ENCODE measurements at regions not wholly inside any gene's neighbourhood (a gene's known extent, or its start where the extent isn't known, plus 50 kb on each side); places are given as distances from the start of the nearest gene placed in this dataset.
"Not testable (repeated sequence)": the region's sequence is repeated elsewhere in the genome, so short reads cannot be mapped to it uniquely, and the experiment has no call there.

DNA sequence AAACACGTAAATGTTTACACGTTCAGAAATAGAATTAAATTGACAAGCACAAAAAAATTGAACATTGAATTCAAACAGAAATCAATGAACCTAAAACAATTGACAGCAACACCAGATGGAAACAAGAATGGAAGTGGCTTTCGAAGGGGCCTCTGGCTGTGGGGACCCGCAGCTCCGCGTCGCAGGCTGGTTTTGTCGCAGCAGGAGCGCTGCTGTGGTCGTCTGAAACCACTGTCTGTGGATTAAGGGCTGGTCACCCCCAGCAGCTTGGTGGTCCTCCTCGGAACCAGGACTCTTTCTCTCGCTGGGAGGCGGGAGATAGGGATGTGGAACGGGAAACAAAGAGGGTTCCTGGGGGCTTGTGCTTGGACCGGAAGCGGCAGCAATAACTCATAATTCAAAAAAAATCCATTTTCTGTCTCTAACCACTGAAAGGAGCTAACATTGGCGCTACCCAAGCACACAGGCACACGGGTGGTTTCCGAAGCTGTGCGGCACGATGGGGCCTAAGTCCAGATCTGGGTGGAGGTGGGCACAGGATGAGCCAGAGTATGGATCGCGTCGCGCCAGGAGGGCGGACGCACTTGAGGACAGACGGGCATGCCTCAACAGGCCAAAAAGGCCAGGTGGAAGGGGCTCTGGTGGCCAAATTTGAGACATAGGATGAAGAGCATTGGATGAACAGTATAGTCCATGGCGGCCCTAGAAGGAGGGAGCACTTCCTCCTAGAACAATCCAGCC is 346.0 kb downstream of the CNTNAP3B start:
- CTCF ChIA-PET; H3K4me3 ChIP-seq (ENCODE audit: control insufficient read depth in 1 of 7, extremely low read depth in 1 of 7, insufficient read depth in 4 of 7, low read depth in 2 of 7, low read length in 6 of 7); H3K27ac ChIP-seq (ENCODE audit: insufficient read depth in 1 of 2, low read depth in 1 of 2, low read length in 2 of 2, poor library complexity in 1 of 2, severe bottlenecking in 2 of 2); H3K27me3 ChIP-seq (replicated peaks in 2 of 5; ENCODE audit: control insufficient read depth in 4 of 5, insufficient read depth in 5 of 5, low read length in 4 of 5); H3K9me3 ChIP-seq (ENCODE audit: control extremely low read depth in 1 of 5, control insufficient read depth in 4 of 5, insufficient read depth in 2 of 5, low read depth in 1 of 5, low read length in 4 of 5); DNase-seq; H3K36me3 ChIP-seq (ENCODE audit: control insufficient read depth in 4 of 4, insufficient read depth in 4 of 4, low read length in 3 of 4); H3K4me1 ChIP-seq (ENCODE audit: control extremely low read depth in 1 of 4, control insufficient read depth in 4 of 4, insufficient read depth in 4 of 4, low read length in 3 of 4); POLR2A ChIA-PET: not testable (repeated sequence)
- WGBS (ENCODE audit: insufficient coverage): no CpG with 5 or more reads among the region's 29 CpGs

DNA sequence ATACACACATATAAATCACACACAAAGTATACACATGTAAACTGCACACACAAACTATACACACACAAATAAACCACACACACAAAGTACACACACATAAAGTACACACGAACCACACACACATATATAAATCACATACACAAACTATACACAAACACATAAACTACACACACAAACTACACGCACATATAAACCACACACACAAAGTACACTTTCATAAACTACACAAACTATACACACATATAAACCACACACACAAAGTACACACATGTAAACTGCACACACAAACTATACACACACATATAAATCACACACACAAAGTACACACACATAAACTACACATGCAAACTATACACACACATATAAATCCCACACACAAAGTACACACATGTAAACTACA is 347.3 kb downstream of the CNTNAP3B start:
- H3K9me3 ChIP-seq (ENCODE audit: control extremely low read depth in 1 of 5, control insufficient read depth in 4 of 5, insufficient read depth in 2 of 5, low read depth in 1 of 5, low read length in 4 of 5); CTCF ChIA-PET; H3K36me3 ChIP-seq (ENCODE audit: control insufficient read depth in 4 of 4, insufficient read depth in 4 of 4, low read length in 3 of 4); POLR2A ChIA-PET; H3K27ac ChIP-seq (ENCODE audit: insufficient read depth in 1 of 2, low read depth in 1 of 2, low read length in 2 of 2, poor library complexity in 1 of 2, severe bottlenecking in 2 of 2); H3K4me3 ChIP-seq (ENCODE audit: control insufficient read depth in 1 of 7, extremely low read depth in 1 of 7, insufficient read depth in 4 of 7, low read depth in 2 of 7, low read length in 6 of 7); H3K27me3 ChIP-seq (replicated peaks in 2 of 5; ENCODE audit: control insufficient read depth in 4 of 5, insufficient read depth in 5 of 5, low read length in 4 of 5); H3K4me1 ChIP-seq (ENCODE audit: control extremely low read depth in 1 of 4, control insufficient read depth in 4 of 4, insufficient read depth in 4 of 4, low read length in 3 of 4): not testable (repeated sequence)
- 100% methylated on average over 1 of the region's 2 CpGs for WGBS (ENCODE audit: insufficient coverage)
- peak in 1 of 3 donors; percentile 20 for DNase-seq

DNA sequence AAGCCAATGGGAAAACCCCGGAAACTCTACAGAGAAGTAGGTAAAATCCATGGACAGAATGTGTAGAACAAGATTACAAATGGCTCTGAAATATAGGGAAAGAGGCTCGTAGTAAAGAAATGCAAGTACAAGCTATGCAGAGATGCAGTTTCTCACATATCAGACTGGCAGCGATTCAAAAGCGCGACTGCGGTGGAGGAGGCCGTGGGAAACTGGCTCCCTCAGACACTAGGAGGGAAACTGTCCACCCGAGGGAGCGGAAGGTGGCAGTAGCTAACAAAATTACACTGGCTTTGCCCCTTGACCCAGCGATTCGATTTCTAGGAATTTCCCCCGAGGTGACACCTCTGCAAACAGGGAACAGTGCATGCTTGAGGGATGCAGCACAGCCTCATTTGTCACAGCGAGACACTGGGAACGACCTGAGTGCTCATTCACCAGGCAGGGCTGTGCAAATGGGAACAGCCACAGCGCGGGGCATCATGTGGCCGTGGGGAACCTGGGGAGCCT is 349.3 kb downstream of the CNTNAP3B start:
- H3K36me3 ChIP-seq (ENCODE audit: control insufficient read depth in 4 of 4, insufficient read depth in 4 of 4, low read length in 3 of 4); H3K27me3 ChIP-seq (replicated peaks in 2 of 5; ENCODE audit: control insufficient read depth in 4 of 5, insufficient read depth in 5 of 5, low read length in 4 of 5); H3K27ac ChIP-seq (ENCODE audit: insufficient read depth in 1 of 2, low read depth in 1 of 2, low read length in 2 of 2, poor library complexity in 1 of 2, severe bottlenecking in 2 of 2); H3K4me1 ChIP-seq (ENCODE audit: control extremely low read depth in 1 of 4, control insufficient read depth in 4 of 4, insufficient read depth in 4 of 4, low read length in 3 of 4); H3K9me3 ChIP-seq (ENCODE audit: control extremely low read depth in 1 of 5, control insufficient read depth in 4 of 5, insufficient read depth in 2 of 5, low read depth in 1 of 5, low read length in 4 of 5); DNase-seq; CTCF ChIA-PET; POLR2A ChIA-PET; H3K4me3 ChIP-seq (ENCODE audit: control insufficient read depth in 1 of 7, extremely low read depth in 1 of 7, insufficient read depth in 4 of 7, low read depth in 2 of 7, low read length in 6 of 7): not testable (repeated sequence)
- WGBS (ENCODE audit: insufficient coverage): no CpG with 5 or more reads among the region's 17 CpGs

DNA sequence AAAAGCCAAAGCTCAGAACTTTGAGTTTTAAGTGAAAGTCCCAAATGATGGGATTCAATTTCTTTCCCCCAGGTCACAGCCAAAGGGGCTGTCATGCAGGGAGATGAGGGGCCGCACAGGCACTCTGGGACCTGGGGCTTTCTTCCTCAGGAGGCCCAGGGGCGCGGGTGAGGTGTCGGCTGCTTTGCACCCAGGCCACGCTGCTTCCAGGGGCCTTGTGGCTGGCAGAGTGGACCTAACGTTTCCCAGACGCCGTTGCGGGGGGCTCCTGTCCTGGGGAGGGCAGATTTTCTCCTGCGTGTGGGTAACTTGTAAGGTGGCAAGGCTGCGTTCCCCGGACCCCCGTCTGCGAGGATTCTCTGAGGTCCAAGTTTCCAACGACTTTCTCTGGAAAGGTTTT is 350.0 kb downstream of the CNTNAP3B start:
- H3K4me3 ChIP-seq (ENCODE audit: control insufficient read depth in 1 of 7, extremely low read depth in 1 of 7, insufficient read depth in 4 of 7, low read depth in 2 of 7, low read length in 6 of 7); DNase-seq; H3K36me3 ChIP-seq (ENCODE audit: control insufficient read depth in 4 of 4, insufficient read depth in 4 of 4, low read length in 3 of 4); CTCF ChIA-PET; H3K27me3 ChIP-seq (replicated peaks in 2 of 5; ENCODE audit: control insufficient read depth in 4 of 5, insufficient read depth in 5 of 5, low read length in 4 of 5); H3K9me3 ChIP-seq (ENCODE audit: control extremely low read depth in 1 of 5, control insufficient read depth in 4 of 5, insufficient read depth in 2 of 5, low read depth in 1 of 5, low read length in 4 of 5); H3K4me1 ChIP-seq (ENCODE audit: control extremely low read depth in 1 of 4, control insufficient read depth in 4 of 4, insufficient read depth in 4 of 4, low read length in 3 of 4); POLR2A ChIA-PET; H3K27ac ChIP-seq (ENCODE audit: insufficient read depth in 1 of 2, low read depth in 1 of 2, low read length in 2 of 2, poor library complexity in 1 of 2, severe bottlenecking in 2 of 2): not testable (repeated sequence)
- WGBS (ENCODE audit: insufficient coverage): 100% methylated on average over 6 of the region's 15 CpGs

DNA sequence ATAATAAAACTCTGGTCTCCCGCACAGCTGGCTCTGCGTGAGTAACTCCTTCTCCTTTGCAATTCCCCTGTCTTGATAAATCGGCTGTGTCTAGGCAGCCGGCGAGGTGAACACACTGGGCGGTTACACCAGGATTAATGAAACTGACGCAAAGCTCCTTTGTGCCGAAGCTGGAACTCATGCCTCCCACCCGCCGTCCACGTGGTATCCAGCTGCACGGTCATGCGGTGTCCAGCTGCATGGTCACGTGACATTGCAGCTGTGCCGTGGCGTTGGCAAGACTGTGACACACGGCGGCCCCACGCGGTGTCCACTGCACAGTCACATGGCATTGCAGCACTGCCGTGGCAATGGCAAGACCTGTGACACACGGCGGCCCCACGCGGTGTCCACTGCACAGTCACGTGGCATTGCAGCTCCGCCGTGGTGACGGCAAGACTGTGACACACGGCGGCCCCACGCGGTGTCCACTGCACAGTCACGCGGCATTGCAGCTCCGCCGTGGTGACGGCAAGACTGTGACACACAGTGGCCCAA is 350.6 kb downstream of the CNTNAP3B start:
- CTCF ChIA-PET; H3K9me3 ChIP-seq (ENCODE audit: control extremely low read depth in 1 of 5, control insufficient read depth in 4 of 5, insufficient read depth in 2 of 5, low read depth in 1 of 5, low read length in 4 of 5): not testable (repeated sequence)
- 97% methylated on average over 7 of the region's 38 CpGs for WGBS (ENCODE audit: insufficient coverage)

DNA sequence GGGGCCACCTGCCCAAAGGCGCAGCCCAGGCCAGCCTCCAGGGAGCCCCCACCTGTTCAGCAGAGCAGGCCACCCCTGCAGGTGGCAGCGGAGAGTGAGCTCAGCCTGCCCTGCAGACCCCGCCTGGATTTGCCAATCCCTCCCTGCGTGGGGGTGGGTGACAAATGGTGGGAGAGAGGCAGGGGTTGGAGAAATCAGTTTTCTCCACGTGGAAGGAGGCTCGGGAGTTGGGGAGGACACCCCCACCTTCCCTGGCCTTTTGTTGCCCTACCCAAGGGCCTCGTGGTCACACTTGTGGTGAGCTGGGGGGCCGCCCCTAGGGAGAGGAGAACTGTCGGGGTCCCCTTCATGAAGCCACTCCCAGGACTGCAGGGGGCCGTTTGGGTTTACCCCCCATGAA is 351.7 kb downstream of the CNTNAP3B start:
- H3K27me3 ChIP-seq (replicated peaks in 2 of 5; ENCODE audit: control insufficient read depth in 4 of 5, insufficient read depth in 5 of 5, low read length in 4 of 5); POLR2A ChIA-PET; H3K36me3 ChIP-seq (ENCODE audit: control insufficient read depth in 4 of 4, insufficient read depth in 4 of 4, low read length in 3 of 4); H3K27ac ChIP-seq (ENCODE audit: insufficient read depth in 1 of 2, low read depth in 1 of 2, low read length in 2 of 2, poor library complexity in 1 of 2, severe bottlenecking in 2 of 2); DNase-seq; CTCF ChIA-PET; H3K4me3 ChIP-seq (ENCODE audit: control insufficient read depth in 1 of 7, extremely low read depth in 1 of 7, insufficient read depth in 4 of 7, low read depth in 2 of 7, low read length in 6 of 7); H3K9me3 ChIP-seq (ENCODE audit: control extremely low read depth in 1 of 5, control insufficient read depth in 4 of 5, insufficient read depth in 2 of 5, low read depth in 1 of 5, low read length in 4 of 5); H3K4me1 ChIP-seq (ENCODE audit: control extremely low read depth in 1 of 4, control insufficient read depth in 4 of 4, insufficient read depth in 4 of 4, low read length in 3 of 4): not testable (repeated sequence)
- WGBS (ENCODE audit: insufficient coverage): no CpG with 5 or more reads among the region's 10 CpGs

More for the DNA sequence above, 350.6 kb downstream of the CNTNAP3B start:
- H3K27me3 ChIP-seq (replicated peaks in 2 of 5; ENCODE audit: control insufficient read depth in 4 of 5, insufficient read depth in 5 of 5, low read length in 4 of 5); POLR2A ChIA-PET; H3K27ac ChIP-seq (ENCODE audit: insufficient read depth in 1 of 2, low read depth in 1 of 2, low read length in 2 of 2, poor library complexity in 1 of 2, severe bottlenecking in 2 of 2); DNase-seq; H3K4me1 ChIP-seq (ENCODE audit: control extremely low read depth in 1 of 4, control insufficient read depth in 4 of 4, insufficient read depth in 4 of 4, low read length in 3 of 4); H3K4me3 ChIP-seq (ENCODE audit: control insufficient read depth in 1 of 7, extremely low read depth in 1 of 7, insufficient read depth in 4 of 7, low read depth in 2 of 7, low read length in 6 of 7); H3K36me3 ChIP-seq (ENCODE audit: control insufficient read depth in 4 of 4, insufficient read depth in 4 of 4, low read length in 3 of 4): not testable (repeated sequence)

DNA sequence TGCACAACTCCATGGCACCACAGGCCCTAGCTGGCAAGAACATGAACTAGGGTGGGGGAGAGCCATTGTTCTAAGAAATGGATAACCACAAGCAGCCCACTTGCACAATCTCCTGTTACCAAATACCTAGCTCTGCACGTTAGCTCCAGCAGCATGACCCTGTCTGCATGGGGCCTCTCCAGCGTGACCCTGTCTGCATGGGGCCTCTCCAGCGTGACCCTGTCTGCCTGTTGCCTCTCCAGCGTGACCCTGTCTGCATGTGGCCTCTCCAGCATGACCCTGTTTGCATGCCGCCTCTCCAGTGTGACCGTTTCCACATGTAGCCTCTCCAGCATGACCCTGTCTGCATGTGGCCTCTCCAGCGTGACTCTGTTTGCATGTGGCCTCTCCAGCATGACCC is 356.7 kb downstream of the CNTNAP3B start:
- H3K4me1 ChIP-seq (ENCODE audit: control extremely low read depth in 1 of 4, control insufficient read depth in 4 of 4, insufficient read depth in 4 of 4, low read length in 3 of 4); H3K4me3 ChIP-seq (ENCODE audit: control insufficient read depth in 1 of 7, extremely low read depth in 1 of 7, insufficient read depth in 4 of 7, low read depth in 2 of 7, low read length in 6 of 7); H3K27ac ChIP-seq (ENCODE audit: insufficient read depth in 1 of 2, low read depth in 1 of 2, low read length in 2 of 2, poor library complexity in 1 of 2, severe bottlenecking in 2 of 2); DNase-seq; POLR2A ChIA-PET; H3K36me3 ChIP-seq (ENCODE audit: control insufficient read depth in 4 of 4, insufficient read depth in 4 of 4, low read length in 3 of 4); CTCF ChIA-PET; H3K27me3 ChIP-seq (replicated peaks in 2 of 5; ENCODE audit: control insufficient read depth in 4 of 5, insufficient read depth in 5 of 5, low read length in 4 of 5); H3K9me3 ChIP-seq (ENCODE audit: control extremely low read depth in 1 of 5, control insufficient read depth in 4 of 5, insufficient read depth in 2 of 5, low read depth in 1 of 5, low read length in 4 of 5): not testable (repeated sequence)
- no CpG with 5 or more reads among the region's 7 CpGs for WGBS (ENCODE audit: insufficient coverage)
